ENCODE measurements at regions not wholly inside any gene's neighbourhood (a gene's known extent, or its start where the extent isn't known, plus 50 kb on each side); places are given as distances from the start of the nearest gene placed in this dataset.

DNA sequence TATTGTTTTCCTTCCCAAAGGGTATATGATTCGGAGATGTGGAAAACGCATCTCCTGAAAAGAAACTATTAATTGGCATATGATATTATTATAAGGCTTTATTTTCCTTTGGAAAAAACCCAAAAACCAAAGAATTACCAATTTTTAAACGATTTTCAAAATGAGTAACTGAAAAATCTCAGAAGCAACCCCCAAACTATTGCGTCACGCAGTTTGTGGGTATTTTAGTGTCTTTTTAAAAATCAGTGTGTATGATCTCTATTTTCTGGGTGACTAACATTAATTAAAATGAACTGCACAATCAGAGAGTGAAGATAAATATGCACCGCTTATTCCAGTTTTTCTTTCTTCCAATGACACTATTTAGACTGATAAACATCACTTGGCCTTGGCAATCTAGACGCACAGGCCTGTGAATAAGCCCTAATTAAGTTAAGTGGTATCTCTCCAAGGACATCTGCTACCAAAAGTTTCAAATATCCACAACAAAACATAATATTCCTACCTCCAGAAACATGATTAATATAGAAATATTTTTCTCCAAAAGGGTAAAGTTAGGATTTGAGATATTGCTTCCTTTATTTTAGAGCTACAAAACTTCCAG is 511.5 kb upstream of the FAM241A start:
- TF ChIP-seq EZH2 (IDR thresholded peaks at IDR 0.05; ENCODE audit: borderline replicate concordance, insufficient read depth, low read length, poor library complexity, severe bottlenecking) (no peak), MXI1 (conservative IDR thresholded peaks at IDR 0.05; ENCODE audit: poor library complexity, severe bottlenecking) (no peak), SMC3 (conservative IDR thresholded peaks at IDR 0.05; ENCODE audit: poor library complexity) (no peak), RAD21 (conservative IDR thresholded peaks at IDR 0.05) (no peak), EP300 (conservative IDR thresholded peaks at IDR 0.05; ENCODE audit: poor library complexity, severe bottlenecking) (no peak), POLR2AphosphoS5 (IDR thresholded peaks at IDR 0.05) (no peak)
- TF ChIP-seq, protein P1, sequence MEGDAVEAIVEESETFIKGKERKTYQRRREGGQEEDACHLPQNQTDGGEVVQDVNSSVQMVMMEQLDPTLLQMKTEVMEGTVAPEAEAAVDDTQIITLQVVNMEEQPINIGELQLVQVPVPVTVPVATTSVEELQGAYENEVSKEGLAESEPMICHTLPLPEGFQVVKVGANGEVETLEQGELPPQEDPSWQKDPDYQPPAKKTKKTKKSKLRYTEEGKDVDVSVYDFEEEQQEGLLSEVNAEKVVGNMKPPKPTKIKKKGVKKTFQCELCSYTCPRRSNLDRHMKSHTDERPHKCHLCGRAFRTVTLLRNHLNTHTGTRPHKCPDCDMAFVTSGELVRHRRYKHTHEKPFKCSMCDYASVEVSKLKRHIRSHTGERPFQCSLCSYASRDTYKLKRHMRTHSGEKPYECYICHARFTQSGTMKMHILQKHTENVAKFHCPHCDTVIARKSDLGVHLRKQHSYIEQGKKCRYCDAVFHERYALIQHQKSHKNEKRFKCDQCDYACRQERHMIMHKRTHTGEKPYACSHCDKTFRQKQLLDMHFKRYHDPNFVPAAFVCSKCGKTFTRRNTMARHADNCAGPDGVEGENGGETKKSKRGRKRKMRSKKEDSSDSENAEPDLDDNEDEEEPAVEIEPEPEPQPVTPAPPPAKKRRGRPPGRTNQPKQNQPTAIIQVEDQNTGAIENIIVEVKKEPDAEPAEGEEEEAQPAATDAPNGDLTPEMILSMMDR (IDR thresholded peaks at IDR 0.05; ENCODE audit: poor library complexity, severe bottlenecking): no peak
- TF ChIP-seq, protein P2, sequence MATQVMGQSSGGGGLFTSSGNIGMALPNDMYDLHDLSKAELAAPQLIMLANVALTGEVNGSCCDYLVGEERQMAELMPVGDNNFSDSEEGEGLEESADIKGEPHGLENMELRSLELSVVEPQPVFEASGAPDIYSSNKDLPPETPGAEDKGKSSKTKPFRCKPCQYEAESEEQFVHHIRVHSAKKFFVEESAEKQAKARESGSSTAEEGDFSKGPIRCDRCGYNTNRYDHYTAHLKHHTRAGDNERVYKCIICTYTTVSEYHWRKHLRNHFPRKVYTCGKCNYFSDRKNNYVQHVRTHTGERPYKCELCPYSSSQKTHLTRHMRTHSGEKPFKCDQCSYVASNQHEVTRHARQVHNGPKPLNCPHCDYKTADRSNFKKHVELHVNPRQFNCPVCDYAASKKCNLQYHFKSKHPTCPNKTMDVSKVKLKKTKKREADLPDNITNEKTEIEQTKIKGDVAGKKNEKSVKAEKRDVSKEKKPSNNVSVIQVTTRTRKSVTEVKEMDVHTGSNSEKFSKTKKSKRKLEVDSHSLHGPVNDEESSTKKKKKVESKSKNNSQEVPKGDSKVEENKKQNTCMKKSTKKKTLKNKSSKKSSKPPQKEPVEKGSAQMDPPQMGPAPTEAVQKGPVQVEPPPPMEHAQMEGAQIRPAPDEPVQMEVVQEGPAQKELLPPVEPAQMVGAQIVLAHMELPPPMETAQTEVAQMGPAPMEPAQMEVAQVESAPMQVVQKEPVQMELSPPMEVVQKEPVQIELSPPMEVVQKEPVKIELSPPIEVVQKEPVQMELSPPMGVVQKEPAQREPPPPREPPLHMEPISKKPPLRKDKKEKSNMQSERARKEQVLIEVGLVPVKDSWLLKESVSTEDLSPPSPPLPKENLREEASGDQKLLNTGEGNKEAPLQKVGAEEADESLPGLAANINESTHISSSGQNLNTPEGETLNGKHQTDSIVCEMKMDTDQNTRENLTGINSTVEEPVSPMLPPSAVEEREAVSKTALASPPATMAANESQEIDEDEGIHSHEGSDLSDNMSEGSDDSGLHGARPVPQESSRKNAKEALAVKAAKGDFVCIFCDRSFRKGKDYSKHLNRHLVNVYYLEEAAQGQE (IDR thresholded peaks at IDR 0.05; ENCODE audit: borderline replicate concordance): no peak
